Trophoblast cell (in vitro differentiated cells and primary cell): ENCODE measurements at regions not wholly inside any gene's neighbourhood (a gene's known extent, or its start where the extent isn't known, plus 50 kb on each side); places are given as distances from the start of the nearest gene placed in this dataset.
A peak's percentile ranks its signal among the peaks of the same experiment; 100 is the strongest.

Experiments used
- DNase-seq, 2 donors: peaks; one replicate each; pipeline ENCODE4 v3.0.0-alpha.2; 2016
- H2AFZ ChIP-seq: 2 replicates; pipeline ENCODE4 v1.6.1; 2013; ENCODE audit warnings: low read length, moderate library complexity, mild to moderate bottlenecking; ENCODE audit not compliant: insufficient read depth, poor library complexity
- H2AK5ac ChIP-seq: 2 replicates; pipeline ENCODE4 v1.6.1; 2013; ENCODE audit warnings: mild to moderate bottlenecking, low read length
- H2BK120ac ChIP-seq: 2 replicates; pipeline ENCODE4 v1.6.1; 2013; ENCODE audit warnings: low read length, mild to moderate bottlenecking, moderate library complexity; ENCODE audit not compliant: insufficient read depth, poor library complexity
- H2BK12ac ChIP-seq: 2 replicates; pipeline ENCODE4 v1.6.1; 2013; ENCODE audit warnings: mild to moderate bottlenecking, low read length, moderate library complexity
- H2BK5ac ChIP-seq: 2 replicates; pipeline ENCODE4 v1.6.1; 2013; ENCODE audit warnings: low read length, low read depth, moderate library complexity, mild to moderate bottlenecking; ENCODE audit not compliant: poor library complexity
- H3K14ac ChIP-seq: 2 replicates; pipeline ENCODE4 v1.6.1; 2013; ENCODE audit warnings: mild to moderate bottlenecking, low read length
- H3K18ac ChIP-seq: 2 replicates; pipeline ENCODE4 v1.6.1; 2013; ENCODE audit warnings: mild to moderate bottlenecking, low read length
- H3K23ac ChIP-seq: 2 replicates; pipeline ENCODE4 v1.6.1; 2013; ENCODE audit warnings: low read length
- H3K27ac ChIP-seq: 2 replicates; pipeline ENCODE4 v1.5.1; 2013; ENCODE audit warnings: low read depth, mild to moderate bottlenecking, inconsistent platforms, low read length, moderate library complexity
- H3K27me3 ChIP-seq: 2 replicates; pipeline ENCODE4 v1.6.1; 2013; ENCODE audit warnings: inconsistent platforms, mild to moderate bottlenecking, low read length, moderate library complexity; ENCODE audit not compliant: insufficient read depth
- H3K36me3 ChIP-seq, 2 experiments: 1 replicate in 1 of 2; 2 replicates in 1 of 2; pipeline ENCODE4 v1.6.1; 2013; ENCODE audit warnings: low read length in 2 of 2, mild to moderate bottlenecking in 2 of 2, moderate library complexity in 1 of 2; ENCODE audit not compliant: insufficient read depth in 2 of 2, control insufficient read depth in 1 of 2
- H3K4ac ChIP-seq: 2 replicates; pipeline ENCODE4 v1.6.1; 2013; ENCODE audit warnings: low read depth, mild to moderate bottlenecking, low read length, moderate library complexity
- H3K4me1 ChIP-seq, 2 experiments: 1 replicate in 1 of 2; 2 replicates in 1 of 2; pipeline ENCODE4 v1.6.1; 2013; ENCODE audit warnings: low read length in 2 of 2, mild to moderate bottlenecking in 2 of 2, moderate library complexity in 1 of 2; ENCODE audit not compliant: insufficient read depth in 2 of 2, control insufficient read depth in 1 of 2
- H3K4me2 ChIP-seq: 2 replicates; pipeline ENCODE4 v1.6.1; 2013; ENCODE audit warnings: inconsistent platforms, mild to moderate bottlenecking, low read length, moderate library complexity
- H3K4me3 ChIP-seq: 2 replicates; pipeline ENCODE4 v1.5.1; 2013; ENCODE audit warnings: mild to moderate bottlenecking, low read depth, low read length, inconsistent platforms
- H3K79me1 ChIP-seq: one replicate; pipeline ENCODE4 v1.6.1; 2013; ENCODE audit warnings: low read length
- H3K79me2 ChIP-seq: 2 replicates; pipeline ENCODE4 v1.6.1; 2013; ENCODE audit warnings: low read length, mild to moderate bottlenecking; ENCODE audit not compliant: control insufficient read depth, insufficient read depth, poor library complexity
- H3K9ac ChIP-seq: 2 replicates; pipeline ENCODE4 v1.6.1; 2013; ENCODE audit warnings: mild to moderate bottlenecking, low read length
- H3K9me3 ChIP-seq: 2 replicates; pipeline ENCODE4 v1.6.1; 2013; ENCODE audit warnings: low read depth, mild to moderate bottlenecking, control low read depth, inconsistent platforms, low read length; ENCODE audit not compliant: insufficient read depth
- H4K12ac ChIP-seq: 2 replicates; pipeline ENCODE4 v1.6.1; 2013; ENCODE audit warnings: low read depth, mild to moderate bottlenecking, low read length, moderate library complexity
- H4K8ac ChIP-seq: 2 replicates; pipeline ENCODE4 v1.6.1; 2013; ENCODE audit warnings: low read depth, mild to moderate bottlenecking, low read length, moderate library complexity
- H4K91ac ChIP-seq: one replicate; pipeline ENCODE4 v1.6.1; 2013; ENCODE audit warnings: low read depth, mild to moderate bottlenecking, low read length, moderate library complexity
- WGBS: extraction: QIAGEN DNeasy Blood & Tissue Kit; methylation state at CpG from one replicate; pipeline ENCODE4 v1.1.7; 2013; ENCODE audit warnings: missing lambda C conversion rate; ENCODE audit not compliant: insufficient read length, insufficient coverage; ENCODE audit errors: extremely low coverage; 5-methylcytosine and 5-hydroxymethylcytosine counted together

GRCh38 chr10:28199941-28200340 is 102.9 kb downstream of the MPP7 start:
- Histone ChIP-seq H3K27me3 (no peaks in the 10 kb centered on the region), H3K23ac (no peak overlapping the region), H4K12ac (no peak overlapping the region), H3K27ac (no peak overlapping the region), H4K8ac (no peak overlapping the region), H3K79me2 (no peaks in the 10 kb centered on the region), H2BK120ac (no peak overlapping the region), H3K4me2 (no peak overlapping the region), H3K36me3 (no peaks in the 10 kb centered on the region), H3K14ac (no peak overlapping the region), H3K9me3 (peaks cover 1% of the 10 kb centered on the region), H3K4ac (no peak overlapping the region), H2BK12ac (no peak overlapping the region), H3K4me1 (no peaks in the 10 kb centered on the region), H2AK5ac (no peak overlapping the region), H2AFZ (no peak overlapping the region), H3K4me3 (no peak overlapping the region), H3K9ac (no peak overlapping the region), H3K18ac (no peak overlapping the region), H3K79me1 (no peaks in the 10 kb centered on the region), H4K91ac (no peak overlapping the region), H2BK5ac (no peak overlapping the region)
- DNase-seq, result no peak
- WGBS, result no CpG with 5 or more reads among the region's 7 CpGs

GRCh38 chr10:28190196-28190595 is 112.7 kb downstream of the MPP7 start:
- WGBS, result no CpG with 5 or more reads among the region's 3 CpGs
- no peak overlapping the region for H3K4me3 ChIP-seq

GRCh38 chr10:28188526-28188925 is 114.3 kb downstream of the MPP7 start:
- Histone ChIP-seq H3K4me2 (no peak overlapping the region), H4K91ac (no peak overlapping the region), H3K18ac (no peak overlapping the region), H3K79me1 (no peaks in the 10 kb centered on the region), H3K27ac (no peak overlapping the region), H3K9me3 (no peaks in the 10 kb centered on the region), H3K4me3 (no peak overlapping the region), H3K27me3 (no peaks in the 10 kb centered on the region), H3K14ac (no peak overlapping the region), H2BK120ac (no peak overlapping the region), H2BK12ac (no peak overlapping the region), H2AFZ (no peak overlapping the region), H3K36me3 (no peaks in the 10 kb centered on the region), H2AK5ac (no peak overlapping the region), H3K23ac (no peak overlapping the region), H2BK5ac (no peak overlapping the region), H4K12ac (no peak overlapping the region), H3K4me1 (peaks cover 0 to 1% of the 10 kb centered on the region in 2 experiments), H3K4ac (no peak overlapping the region), H4K8ac (no peak overlapping the region), H3K79me2 (no peaks in the 10 kb centered on the region), H3K9ac (no peak overlapping the region)
- peak in 1 of 2 donors; percentile 3 for DNase-seq
- WGBS, result no CpG with 5 or more reads among the region's 3 CpGs

More at GRCh38 chr10:28190196-28190595, 112.7 kb downstream of the MPP7 start:
- Histone ChIP-seq H3K79me2 (no peaks in the 10 kb centered on the region), H2AFZ (no peak overlapping the region), H2BK5ac (no peak overlapping the region), H3K14ac (no peak overlapping the region), H3K23ac (no peak overlapping the region), H2AK5ac (no peak overlapping the region), H4K8ac (no peak overlapping the region), H3K9ac (no peak overlapping the region), H3K9me3 (no peaks in the 10 kb centered on the region), H4K12ac (no peak overlapping the region), H3K27me3 (no peaks in the 10 kb centered on the region), H3K4me1 (peaks cover 0 to 1% of the 10 kb centered on the region in 2 experiments), H3K79me1 (no peaks in the 10 kb centered on the region), H2BK120ac (no peak overlapping the region), H3K36me3 (no peaks in the 10 kb centered on the region), H4K91ac (no peak overlapping the region), H2BK12ac (no peak overlapping the region), H3K18ac (no peak overlapping the region), H3K4me2 (no peak overlapping the region), H3K27ac (no peak overlapping the region), H3K4ac (no peak overlapping the region)
- no peak for DNase-seq

GRCh38 chr10:28186887-28187578 is 115.8 kb downstream of the MPP7 start:
- Histone ChIP-seq H3K9ac (no peak overlapping the region), H3K4me1 (peaks cover 0 to 1% of the 10 kb centered on the region in 2 experiments), H2BK120ac (no peak overlapping the region), H3K79me2 (no peaks in the 10 kb centered on the region), H3K79me1 (no peaks in the 10 kb centered on the region), H3K18ac (no peak overlapping the region), H3K23ac (no peak overlapping the region), H2AFZ (no peak overlapping the region), H2BK12ac (no peak overlapping the region), H3K4ac (no peak overlapping the region), H4K12ac (no peak overlapping the region), H3K4me2 (no peak overlapping the region), H4K8ac (no peak overlapping the region), H3K27ac (no peak overlapping the region), H3K4me3 (no peak overlapping the region), H3K36me3 (no peaks in the 10 kb centered on the region), H3K14ac (no peak overlapping the region), H2BK5ac (no peak overlapping the region), H2AK5ac (no peak overlapping the region), H3K9me3 (no peaks in the 10 kb centered on the region), H3K27me3 (no peaks in the 10 kb centered on the region), H4K91ac (no peak overlapping the region)
- DNase-seq, result no peak
- WGBS, result no CpG with 5 or more reads among the region's 10 CpGs
